Iris pigment epithelial cell (primary cell): ENCODE measurements at regions not wholly inside any gene's neighbourhood (a gene's known extent, or its start where the extent isn't known, plus 50 kb on each side); places are given as distances from the start of the nearest gene placed in this dataset.

ENCODE experiments used
- DNase-seq: peaks from one replicate; pipeline ENCODE4 v3.0.0-alpha.2; 2011; ENCODE audit warnings: low read depth

GRCh38 chr2:128368437-128369107 is 49.9 kb upstream of the HS6ST1 start:
- no peak for DNase-seq

- no peak for DNase-seq
Measured at GRCh38 chr2:128369108-128369555, 50.5 kb upstream of the HS6ST1 start.

DNA sequence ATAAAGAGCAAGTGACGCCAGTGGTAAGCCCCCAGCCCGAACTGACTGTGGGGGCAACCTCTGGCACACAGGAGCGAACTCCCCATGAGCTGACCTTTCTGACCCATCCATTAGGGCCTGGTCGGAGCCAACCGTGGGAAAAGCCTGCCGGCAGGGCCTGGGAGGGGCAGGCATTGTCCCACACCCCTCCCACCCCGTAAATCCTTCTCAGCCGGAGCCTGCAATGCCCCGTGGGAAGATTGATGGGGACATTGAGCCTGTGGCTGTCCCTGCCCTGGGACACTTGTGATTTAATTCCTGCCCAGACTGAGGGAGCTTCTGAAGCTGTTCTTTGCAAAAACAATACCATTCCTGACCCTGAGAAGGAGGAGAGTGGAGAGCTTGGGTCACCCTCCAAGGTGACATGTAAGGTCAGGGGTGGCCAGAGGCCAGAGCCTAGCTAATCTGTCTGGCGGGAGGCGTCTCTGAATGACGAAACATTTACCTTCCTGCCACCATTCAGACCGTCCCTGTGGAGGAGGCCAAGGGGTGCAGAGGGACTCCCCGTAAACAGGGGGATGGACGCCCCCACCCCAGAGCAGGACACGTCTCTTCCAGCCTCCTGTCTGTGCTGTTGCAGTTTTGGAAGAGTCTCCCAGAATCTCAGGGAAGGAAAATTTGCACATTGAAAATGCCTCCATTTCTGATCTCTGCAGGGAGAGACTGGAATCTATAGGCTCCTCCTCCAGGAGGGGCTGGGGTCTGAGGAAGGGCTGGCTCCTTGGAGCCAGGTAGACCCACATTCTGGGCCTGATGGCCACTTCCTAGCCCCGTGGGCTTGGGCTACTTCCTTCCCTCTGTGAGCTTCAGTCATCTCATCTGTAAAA is 51.2 kb upstream of the HS6ST1 start:
- DNase-seq = no peak

DNA sequence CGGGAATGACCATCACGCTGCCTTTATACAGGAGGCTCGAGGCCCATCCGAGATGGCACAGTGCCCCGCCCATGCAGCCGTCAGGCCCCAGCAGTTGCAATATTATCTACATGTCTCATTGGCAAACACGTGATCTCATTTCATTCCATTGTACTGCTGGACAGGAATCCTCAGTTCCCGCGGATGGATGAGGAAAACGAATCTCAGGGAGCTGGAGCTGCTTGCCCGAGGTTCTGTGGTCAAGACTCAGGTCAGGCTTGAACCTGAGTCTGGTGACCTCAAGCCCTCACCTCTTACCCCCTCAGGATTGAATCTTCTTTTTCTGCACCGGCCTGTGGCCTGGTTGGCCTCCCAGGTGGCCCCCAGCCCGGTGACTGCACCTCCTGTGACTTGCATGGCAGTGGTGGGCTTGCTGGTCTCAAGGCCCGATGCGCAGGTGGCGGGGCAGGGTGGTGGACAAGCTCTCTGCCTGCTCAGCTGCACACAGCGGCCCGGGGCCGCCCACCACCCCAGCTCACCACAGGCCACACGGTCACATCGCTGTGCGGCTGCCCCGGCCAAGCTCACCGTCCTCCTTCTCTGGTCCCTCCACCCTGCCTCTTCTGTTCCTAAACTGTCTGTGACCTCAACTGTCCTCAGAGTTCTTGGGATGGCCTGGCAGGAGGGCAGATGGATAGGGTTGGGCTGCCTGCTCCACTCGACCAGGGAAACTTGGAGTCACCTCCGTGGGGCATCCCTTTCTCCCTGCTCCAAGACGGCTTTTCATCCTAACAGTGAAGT is 52.0 kb upstream of the HS6ST1 start:
- no peak for DNase-seq

DNA sequence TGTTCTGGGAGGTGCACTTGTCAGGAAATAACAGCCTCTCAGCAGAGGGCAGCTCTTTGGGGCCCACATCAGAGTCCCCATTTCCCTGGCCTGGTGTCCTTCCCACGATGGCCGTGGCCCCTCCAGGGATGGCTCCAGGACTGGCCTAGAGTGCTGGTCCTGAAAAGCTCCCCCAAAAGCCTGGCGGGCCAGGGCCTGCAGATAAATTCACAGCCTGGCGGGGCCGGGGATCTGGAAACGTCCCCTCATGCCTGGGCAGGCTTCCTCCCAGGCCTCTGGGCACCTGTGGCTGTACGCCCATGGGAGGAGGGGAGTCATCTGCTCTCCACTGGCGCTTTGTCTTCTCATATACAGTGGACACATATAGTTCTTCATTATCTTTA is 52.6 kb upstream of the HS6ST1 start:
- DNase-seq = no peak

- no peak for DNase-seq
Measured at GRCh38 chr2:128371648-128372345, 53.1 kb upstream of the HS6ST1 start.

- DNase-seq = no peak
Measured at GRCh38 chr2:128372621-128373341, 54.1 kb upstream of the HS6ST1 start.

DNA sequence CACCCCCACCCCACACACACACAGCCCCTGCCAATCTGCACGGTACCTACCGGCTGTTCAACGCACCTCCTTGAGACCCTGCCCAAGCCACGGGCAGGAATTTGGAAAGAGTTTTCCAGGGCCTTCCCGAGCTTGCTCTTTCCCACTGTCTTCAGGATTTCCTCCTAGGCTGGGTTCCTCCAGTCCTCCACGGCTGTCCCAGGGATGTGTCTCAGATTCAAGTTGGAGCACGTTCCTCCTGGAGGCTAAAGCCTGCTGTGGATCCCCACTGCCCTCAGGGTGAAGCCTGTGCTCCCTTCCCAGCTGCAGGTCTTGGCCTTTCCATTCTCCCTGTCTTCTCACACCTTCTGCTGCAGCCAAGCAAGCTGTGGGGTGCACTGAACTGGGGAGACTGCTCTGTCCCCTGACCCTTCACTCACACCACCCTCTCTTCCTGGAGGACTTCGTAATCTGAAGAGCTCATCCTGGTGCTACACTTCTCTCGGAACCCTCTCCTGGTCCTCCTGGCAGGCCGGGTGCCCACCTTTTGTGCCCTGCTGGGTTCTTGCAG is 54.9 kb upstream of the HS6ST1 start:
- DNase-seq = no peak

- peak; percentile 96 for DNase-seq
Measured at GRCh38 chr2:128374001-128374710, 55.5 kb upstream of the HS6ST1 start.

DNA sequence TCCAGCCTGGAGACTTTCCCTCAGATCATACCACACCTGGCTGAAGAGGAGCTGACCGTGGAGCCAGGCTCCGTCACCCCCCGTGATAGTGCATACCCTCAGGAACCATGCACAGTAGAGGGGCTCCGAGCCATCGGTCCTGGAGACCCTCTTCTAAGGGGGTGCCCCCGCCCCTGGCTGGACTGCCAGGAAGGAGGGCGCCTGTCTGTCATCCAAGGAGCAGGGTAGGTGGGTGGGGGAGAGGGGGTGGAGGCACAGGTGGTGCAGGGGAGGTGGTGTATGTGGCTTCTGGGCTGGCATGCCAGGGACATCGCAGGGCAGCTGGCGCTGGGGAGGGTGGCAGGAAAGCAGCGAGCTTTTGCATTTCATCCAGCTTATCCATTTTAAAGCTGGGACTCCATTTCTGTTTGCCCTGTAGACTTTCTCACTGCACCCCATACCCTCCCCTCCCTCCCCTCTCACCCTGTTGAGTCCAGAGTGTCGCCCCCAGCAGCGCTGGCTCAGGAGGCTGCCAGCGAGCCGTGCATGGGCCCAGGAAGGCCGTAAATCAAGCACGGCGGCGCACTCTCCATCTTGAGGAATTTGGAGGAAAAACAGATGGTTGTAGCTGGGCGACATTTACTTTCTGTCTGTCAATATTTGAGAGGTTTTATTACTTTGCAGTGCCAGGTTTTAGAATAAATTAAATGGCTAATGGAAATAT is 56.2 kb upstream of the HS6ST1 start:
- DNase-seq = no peak

DNA sequence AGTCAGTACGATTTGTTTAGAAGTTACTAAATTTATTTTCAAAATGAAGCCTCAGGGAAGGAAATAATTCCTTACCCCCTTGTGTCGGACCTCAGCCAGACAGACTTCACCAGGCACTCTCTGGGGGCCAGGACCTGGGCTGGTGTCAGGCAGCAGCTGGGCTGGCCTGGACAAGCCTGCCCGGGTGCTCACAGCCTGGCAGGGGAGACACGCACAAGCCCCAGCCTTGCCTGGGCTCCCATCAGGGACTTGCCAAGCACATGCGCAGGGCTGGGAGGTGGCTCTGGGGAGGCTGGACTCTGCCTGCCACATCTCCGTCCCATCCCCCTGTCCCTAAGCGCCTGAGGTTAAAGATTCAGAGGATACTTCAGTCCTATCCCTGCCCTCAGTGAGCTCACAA is 56.8 kb upstream of the HS6ST1 start:
- DNase-seq = no peak

DNA sequence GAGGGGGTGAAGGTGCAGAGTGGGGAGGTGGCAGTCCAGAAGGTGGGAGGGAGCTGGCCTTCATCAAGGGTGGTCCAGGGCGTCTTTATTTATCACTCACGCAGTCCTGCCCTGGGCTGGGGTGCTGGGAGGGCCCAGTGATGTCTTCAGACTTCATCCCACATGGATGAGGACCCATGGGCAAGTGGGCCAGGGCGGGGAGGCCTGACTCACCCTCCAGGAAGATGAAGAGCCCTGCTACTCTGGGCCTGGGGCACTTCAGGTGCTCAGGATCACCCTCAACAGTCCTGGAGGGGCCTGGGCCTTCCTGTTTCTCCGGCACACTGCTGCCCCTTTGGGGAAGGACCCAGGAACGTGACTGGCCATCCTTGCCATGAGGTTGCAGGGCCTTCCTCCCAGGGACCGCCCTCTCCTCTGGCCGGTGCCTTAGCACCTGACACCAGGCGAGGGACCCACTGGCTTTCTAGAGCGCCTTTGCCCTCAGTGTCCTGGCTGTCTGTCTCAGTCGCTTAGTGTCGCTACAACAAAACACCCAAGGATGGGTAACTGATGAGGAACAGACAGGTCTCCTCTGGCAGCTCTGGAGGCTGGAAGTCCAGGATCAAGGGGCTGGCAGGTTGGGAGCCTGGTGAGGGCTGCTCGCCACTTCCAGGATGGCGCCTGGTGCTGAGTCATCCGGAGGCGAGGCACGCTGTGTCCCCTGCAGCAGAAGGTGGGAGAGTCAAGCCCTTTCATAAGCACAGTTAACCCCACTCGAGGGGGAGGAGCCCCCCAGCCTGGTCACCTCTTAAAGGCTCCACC is 57.8 kb upstream of the HS6ST1 start:
- no peak for DNase-seq

DNA sequence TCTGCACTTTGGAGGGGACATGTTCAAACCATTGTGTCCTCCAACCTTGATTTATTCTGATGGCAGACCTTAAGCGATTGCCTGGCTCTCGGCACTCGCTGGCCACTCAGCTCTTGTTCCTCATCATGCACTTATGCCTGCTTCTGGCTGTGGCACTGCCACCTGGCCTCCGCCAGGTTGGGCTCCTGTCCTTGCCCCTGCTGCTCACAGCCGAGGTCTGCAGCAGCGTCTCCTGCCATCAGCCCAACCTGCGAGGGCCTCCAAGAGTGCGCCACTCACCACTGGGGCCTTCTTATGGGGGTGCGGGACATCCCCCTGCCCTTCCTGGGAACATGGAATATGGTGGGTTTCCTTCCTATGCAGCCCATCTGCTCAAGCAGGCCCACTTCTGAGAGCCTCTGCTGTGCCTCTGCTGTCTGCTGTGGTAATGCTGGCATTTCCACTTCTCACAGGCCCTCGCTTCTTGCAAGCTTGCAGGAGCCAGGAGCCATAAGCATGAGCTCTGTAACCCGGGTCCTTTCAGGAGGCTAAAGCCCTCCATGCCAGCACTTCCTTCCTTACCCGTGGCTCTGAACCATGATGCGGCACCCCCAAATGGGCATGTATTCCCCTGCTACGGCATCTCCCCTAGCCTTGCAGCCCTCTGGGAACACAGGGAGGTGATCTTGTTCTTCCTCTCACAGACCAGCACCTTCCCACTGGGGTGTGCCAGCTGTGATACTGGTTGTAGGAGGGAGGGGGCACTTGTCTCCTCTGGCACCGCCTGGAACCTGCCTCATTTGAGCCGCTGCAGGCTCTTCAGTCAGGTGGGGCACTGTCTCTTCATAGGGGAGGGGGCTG is 58.6 kb upstream of the HS6ST1 start:
- DNase-seq = no peak

- DNase-seq = no peak
Measured at GRCh38 chr2:128378231-128379020, 59.8 kb upstream of the HS6ST1 start.

DNA sequence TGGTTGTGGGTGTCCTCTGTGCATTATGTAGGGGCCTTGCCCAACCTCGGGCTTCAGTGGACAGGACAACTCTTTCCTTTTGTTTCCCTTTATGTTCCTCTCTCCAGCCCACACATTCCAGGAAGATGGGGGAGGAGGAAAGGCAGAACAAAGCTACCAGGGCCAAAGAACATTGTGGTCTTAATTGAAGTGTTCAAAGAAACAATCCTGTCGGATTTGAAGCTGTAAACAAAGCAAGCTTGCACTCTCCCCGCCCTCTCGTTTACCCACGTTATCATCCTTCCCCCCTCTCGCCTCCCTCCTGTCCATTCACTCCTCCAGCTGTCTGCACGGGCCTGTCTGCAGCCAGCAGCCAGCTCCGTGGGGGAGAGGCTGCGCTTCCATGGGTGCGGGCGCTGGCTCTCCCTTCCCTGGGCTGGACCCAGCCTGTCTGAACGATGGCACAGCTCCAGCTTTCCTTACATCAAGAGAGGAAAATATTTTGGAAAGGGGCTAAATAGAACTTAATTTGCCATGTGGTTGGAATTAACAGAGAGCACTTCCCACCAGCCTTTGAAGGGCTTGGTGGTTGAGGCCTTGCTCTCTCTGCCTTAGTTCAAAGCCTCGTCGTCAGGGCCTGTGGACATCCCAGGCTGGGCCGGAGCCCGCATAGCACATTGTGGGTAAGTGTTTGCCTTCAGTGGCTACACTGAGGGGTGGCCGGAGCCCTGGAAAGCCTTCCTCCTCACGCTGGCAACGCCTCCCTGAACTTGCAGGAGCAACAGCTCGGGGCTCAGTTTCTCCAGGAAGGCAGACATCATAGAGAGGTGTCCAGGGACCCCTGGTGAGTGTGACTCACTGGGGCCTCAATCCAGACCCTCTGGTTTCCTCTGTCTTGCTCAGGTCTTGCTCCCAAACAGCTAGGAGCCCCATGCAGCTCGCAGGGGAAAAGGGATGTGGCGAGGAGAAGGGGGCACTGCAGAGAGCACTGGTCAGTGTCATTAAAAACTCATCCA is 60.6 kb upstream of the HS6ST1 start:
- DNase-seq = peak; percentile 90
